ENCODE measurements at regions not wholly inside any gene's neighbourhood (a gene's known extent, or its start where the extent isn't known, plus 50 kb on each side); places are given as distances from the start of the nearest gene placed in this dataset.

DNA sequence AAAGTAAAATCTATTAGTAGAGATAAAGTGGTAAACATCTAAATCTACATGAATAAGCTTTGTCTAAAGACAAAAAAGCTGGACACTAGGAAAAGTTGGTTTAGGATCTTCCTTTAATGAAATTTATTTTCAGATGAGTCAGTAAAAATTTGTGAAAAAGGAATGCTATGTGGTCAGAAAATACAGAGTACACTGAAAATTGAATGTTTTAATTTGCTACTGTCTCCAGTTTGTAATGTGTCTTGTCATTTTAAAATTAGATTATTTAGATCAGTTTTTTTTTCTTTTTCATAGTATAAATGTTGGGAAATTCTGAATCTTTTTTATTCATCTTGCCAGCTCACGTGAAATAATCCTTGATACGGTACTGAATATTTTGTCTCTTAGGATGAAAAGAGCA is 56.9 kb downstream of the SLITRK6 start:
- intact Hi-C loops (cut with DNase I, micrococcal nuclease) = no loop called here
- no peak for ATAC-seq

DNA sequence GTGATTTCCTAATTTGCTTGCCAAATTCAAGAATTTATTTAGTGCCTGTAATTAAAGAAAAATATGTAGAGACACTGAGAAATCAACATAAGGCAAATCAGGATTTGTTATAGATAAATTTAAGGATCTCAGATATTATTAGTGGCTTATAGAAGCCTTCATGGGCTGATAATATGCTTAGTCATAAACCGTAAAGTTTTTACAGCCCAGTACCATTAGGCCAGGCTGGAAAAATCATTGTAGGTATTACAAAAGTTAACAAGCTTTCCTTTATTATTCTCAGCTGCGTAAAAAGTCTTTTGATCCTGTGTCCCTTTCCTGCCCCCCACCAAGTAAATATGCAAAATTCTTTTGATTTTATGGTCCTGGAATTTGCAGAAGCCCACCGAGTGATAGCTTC is 58.2 kb downstream of the SLITRK6 start:
- intact Hi-C loops (cut with DNase I, micrococcal nuclease) = no loop called here
- DNase-seq (no peak), ATAC-seq (no peak)

More for the DNA sequence above, 56.9 kb downstream of the SLITRK6 start:
- DNase-seq = no peak

DNA sequence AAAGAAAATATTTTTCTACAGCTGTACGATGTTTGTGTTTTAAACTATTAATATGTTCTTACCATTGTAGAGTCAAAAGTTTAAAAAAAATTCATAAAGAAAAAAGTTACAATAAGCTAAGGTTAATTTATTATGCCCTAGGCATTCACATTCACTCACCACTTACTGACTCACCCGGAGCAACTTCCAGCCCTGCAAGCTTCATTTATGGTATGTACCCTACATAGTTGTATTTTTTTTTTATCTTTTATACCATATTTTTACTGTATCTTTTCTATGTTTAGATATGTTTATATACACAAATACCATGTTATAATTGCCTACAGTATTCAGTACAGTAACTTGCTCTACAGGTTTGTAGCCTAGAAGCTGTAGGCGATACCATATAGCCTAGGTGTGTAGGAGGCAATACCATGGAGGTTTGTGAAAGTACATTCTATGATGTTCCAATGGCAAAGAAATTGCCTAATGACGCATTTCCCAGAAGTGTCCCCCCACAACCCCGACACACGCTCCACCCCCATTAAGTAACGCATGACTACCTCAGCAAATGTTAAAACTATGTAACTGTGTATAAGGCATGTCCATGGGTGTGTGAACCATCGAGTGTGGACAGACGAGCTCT is 60.4 kb downstream of the SLITRK6 start:
- ATAC-seq = no peak
- intact Hi-C loops (cut with DNase I, micrococcal nuclease) = no loop called here
- no peak for DNase-seq

DNA sequence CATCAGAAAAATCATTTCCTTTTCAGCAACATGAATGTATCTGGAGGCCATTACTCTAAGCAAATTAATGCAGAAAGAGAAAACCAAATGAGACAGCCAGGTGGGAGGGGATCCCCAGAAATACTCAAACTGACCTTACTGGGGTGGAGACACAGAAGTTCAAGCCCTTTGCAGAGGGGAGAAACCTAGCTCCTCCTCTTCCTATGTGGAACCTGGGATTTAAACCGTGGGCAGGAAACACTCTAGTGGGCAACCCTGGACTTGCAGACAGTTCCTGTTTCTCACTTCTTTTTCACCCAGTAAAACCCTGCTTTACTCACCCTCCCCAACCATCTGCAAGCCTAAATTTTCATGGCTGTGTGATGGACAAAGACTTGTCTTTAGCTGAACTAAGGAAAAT is 61.3 kb downstream of the SLITRK6 start:
- no peak for ATAC-seq

DNA sequence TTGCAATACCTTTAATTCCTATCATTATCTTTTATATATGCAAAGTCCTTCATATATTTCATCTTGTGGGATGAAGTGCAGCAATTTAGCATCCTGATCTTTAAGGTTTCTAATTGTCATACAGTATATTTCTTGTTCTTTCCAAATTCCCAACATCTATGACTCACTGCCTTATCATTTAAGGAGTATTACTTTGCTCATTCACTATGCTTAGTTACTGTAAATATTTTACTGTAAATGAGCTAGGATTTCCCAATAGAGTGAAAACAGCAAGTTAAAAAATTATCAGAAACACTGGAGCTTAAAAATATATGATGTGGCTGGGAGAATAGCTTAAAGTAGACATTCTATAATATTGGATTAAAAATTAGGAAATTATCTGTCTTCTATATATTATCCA is 69.9 kb downstream of the SLITRK6 start:
- intact Hi-C loops (cut with DNase I, micrococcal nuclease) = no loop called here
- DNase-seq (no peak), ATAC-seq (no peak)

More for the DNA sequence above, 61.3 kb downstream of the SLITRK6 start:
- DNase-seq = no peak
- intact Hi-C loops (cut with DNase I, micrococcal nuclease) = no loop called here

DNA sequence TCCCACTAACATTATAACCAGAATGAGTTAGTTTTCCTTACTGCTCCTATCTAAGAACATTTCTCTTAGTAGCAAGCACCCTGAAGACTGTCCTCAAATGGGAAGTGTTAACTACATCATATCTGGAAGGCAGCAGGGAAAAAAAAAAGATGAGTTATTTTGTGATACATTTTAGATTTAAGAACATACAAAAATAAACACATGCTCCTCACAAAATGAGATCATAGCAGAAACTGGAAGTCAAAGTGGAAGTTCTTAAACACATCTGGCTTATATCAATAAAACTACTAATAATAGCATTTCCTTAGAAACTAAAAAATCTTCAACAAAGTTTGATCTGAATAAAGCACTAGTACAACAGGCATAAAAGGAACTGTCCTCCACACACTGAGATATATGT is 70.4 kb downstream of the SLITRK6 start:
- DNase-seq (no peak), ATAC-seq (no peak)
- intact Hi-C loops (cut with DNase I, micrococcal nuclease) = no loop called here

DNA sequence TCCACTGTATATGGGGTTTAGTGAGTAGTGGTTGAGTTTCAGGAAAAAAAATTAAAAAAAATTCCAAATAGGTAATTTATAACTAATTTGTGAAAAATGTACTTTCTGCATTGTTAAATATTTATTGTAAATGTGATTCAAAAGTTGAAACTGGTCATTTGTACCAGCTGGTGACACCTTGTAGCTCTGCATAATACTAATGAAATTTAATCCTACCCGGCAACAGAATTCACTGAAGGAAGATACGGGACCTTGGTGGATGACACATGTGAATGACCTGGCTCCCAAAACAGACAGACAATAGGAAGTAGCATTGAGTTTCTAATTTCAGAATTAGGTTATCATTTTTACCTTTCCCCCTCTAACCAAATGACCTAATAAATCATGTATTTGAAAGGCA is 73.8 kb downstream of the SLITRK6 start:
- intact Hi-C loops (cut with DNase I, micrococcal nuclease) = no loop called here

DNA sequence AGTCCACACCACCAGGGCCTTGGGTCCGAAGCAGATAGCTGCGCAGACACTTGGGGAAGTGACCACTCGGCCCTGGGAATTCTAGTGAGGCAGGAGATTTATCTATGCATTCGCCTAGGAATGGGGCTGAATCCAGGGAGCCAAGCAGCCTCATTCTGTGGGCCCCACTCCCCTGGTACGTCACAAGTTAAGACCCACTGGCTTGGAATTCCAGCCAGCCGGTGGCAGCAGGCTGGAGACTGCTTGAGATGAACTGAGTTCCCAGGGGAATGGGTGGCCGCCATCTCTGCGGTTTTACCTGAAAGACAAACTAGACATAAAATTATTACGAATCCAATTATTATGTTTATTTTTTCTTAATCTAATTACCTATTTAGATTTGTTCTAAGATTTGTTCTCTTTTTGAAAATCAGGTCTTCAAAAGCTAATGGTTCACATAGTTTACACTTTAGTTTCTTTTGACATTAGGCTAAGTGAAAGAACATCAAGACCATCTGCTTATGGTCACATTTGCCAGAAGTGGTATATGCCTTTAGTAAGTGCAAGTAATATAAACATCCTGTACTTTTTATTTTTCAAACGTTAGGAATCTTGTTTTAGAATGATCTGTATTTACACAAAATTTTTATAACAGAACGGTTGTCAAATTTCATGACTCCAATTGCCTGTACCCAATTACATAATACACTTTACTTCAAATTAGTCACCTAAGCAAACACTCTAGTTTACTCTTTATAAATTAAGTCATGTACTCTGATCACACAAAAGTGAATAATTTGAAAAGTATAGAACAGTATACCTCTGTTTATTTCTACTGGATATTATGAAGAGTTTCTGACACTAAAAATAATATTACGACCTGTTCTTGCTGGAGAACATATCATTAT is 74.4 kb downstream of the SLITRK6 start:
- intact Hi-C loops (cut with DNase I, micrococcal nuclease) = no loop called here
- no peak for DNase-seq
- ATAC-seq = peak; percentile 86

More for the DNA sequence above, 73.8 kb downstream of the SLITRK6 start:
- DNase-seq (no peak), ATAC-seq (no peak)

DNA sequence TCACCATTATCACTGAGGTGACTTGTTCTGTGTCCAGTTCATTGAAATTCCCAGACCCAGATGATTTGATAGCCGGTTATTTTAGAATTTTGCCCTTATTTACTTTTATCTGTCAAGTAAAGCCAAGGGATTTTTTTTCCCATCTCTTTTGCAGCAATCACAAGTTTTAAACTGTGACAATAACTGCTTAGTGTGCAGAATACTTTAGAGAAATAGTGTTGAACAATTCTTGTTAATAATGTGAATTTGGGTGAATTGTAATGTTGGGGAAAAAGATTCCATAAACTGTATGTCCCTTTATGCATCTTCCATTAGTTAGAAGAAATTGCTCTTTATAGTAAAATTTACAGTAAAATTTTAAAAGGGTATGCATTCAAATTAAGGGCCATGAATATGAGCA is 79.5 kb downstream of the SLITRK6 start:
- intact Hi-C loops (cut with DNase I, micrococcal nuclease) = no loop called here
- no peak for DNase-seq
- no peak for ATAC-seq

DNA sequence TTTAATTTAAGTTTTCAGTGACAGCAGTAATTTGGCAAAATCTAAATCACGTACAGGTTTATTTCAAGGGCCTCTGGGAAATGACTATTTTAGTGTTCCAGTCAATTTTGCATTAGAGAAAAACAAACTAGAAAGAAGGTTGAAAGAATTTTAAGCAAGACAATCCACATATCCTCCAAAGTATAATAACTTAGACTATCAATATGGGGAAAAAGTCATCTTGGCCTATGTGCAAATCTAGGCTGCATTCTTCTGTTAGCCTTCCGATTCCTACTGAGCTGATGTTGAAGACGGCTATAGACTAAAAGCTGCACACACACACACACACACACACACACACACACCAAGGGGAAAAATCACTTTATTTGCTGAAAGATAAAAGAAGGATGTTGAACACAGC is 81.3 kb downstream of the SLITRK6 start:
- intact Hi-C loops (cut with DNase I, micrococcal nuclease) = no loop called here
- DNase-seq (no peak), ATAC-seq (no peak)

DNA sequence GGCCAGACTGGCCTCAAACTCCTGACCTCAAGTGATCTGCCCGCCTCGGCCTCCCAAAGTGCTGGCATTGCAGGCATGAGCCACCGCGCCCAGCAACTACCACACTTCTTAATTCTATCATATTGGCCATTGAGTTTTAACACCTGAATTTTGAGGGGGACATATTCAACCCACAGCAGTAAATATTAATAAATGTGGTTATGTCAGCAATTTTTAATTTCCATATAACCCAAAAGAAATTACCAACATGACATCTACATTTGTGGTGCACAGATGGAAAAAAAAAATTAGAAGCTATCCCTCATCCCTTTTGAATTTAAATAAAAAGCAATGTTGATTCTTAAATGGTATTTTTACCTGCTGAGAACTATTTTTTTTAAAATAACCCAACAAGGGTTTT is 88.7 kb downstream of the SLITRK6 start:
- ATAC-seq = no peak
- intact Hi-C loops (cut with DNase I, micrococcal nuclease) = no loop called here
- DNase-seq = no peak

DNA sequence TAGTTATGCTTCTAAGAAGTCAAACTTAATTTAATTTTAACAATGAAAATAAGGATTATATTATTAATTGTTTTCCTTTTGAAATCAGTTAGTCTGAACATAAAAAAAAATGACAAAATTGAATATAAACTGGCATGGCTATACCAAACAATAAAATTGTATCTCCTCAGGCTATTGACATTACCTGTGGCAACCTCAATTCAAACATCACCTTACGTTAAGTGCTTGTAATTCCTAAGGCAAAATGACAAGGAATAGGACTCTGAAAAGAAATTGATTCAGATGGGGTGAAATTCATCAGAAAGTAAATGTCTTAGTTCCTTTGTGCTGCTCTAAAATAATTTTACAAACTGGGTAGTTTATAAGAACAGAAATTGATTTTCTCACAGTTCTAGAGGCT is 89.5 kb downstream of the SLITRK6 start:
- intact Hi-C loops (cut with DNase I, micrococcal nuclease) = no loop called here
- ATAC-seq (no peak), DNase-seq (no peak)

DNA sequence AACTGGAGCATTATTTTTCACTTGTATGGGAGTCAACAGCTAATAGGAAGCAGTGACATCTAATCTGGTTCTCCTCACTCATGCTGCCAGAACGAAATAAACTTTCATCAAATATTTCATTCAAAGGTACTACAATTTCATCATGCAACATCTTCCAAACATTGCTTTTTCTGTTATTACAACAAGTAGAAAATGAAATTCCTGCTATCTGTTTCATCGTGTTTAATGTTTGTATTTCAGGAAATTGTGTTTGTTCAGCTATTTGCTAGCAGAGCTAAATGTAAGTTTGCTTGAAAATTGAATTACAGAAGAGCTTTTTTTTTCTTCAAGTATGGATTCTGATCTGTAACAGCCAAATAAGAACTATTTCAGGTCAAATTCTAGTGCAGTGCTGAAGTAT is 90.1 kb downstream of the SLITRK6 start:
- ATAC-seq = no peak
- DNase-seq = no peak
- intact Hi-C loops (cut with DNase I, micrococcal nuclease) = no loop called here

DNA sequence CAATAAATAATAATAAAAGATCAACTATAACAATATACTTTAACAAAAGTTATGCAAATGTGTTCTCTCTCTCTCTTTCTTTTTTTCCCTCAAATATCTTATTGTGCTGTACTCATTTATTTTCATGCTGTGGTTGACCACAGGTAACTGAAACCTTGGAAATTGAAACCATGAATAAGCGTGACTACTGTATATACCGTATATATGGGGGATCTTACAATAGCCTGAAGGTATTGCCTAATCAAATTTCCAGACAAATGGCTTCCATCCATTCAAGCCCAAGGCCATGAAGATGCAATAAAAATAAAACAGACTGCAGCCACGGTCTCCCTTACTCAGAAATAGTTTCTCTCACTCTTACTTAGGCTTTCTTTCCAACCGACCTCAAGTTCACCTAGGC is 98.3 kb downstream of the SLITRK6 start:
- intact Hi-C loops (cut with DNase I, micrococcal nuclease) = no loop called here

DNA sequence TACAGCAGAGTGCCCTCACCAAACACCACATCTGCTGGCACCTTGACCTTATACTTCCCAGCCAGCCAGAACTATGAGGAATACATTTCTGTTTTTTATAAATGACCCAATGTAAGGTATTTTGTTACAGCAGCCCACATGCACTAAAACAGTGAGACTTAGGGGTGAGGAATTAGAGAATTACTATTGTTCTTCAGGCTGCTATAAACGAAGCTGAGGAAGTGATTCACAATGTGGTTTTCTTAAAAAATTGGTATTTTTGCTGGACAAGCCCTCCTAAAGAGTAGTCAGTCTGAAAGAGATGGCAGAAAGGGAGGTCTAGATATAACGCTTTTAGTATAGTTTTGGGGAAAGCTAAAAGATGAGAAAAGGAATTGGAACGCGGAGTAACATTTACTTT is 101.0 kb downstream of the SLITRK6 start:
- intact Hi-C loops (cut with DNase I, micrococcal nuclease) = no loop called here
- DNase-seq = no peak
- no peak for ATAC-seq

More for the DNA sequence above, 98.3 kb downstream of the SLITRK6 start:
- DNase-seq = no peak
- ATAC-seq = no peak

DNA sequence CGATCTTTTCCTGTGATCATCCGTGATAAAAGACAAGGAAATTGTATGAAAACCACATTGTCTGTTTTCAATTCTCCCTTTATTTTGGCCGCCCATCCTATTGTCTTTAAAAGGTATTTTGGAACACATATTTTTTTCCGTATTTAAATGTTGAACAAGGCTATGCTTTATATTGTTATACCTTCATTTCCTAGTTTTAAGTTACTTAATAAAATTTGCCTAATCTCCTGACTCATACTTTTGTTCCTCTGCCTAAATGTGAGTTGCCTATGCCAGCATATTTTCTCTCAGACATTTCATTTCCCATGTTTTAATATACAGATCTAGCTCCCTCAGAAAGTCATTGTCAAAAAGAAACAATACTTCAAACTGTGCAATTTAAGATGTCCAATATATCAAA is 104.2 kb downstream of the SLITRK6 start:
- intact Hi-C loops (cut with DNase I, micrococcal nuclease) = no loop called here
- DNase-seq (no peak), ATAC-seq (no peak)

DNA sequence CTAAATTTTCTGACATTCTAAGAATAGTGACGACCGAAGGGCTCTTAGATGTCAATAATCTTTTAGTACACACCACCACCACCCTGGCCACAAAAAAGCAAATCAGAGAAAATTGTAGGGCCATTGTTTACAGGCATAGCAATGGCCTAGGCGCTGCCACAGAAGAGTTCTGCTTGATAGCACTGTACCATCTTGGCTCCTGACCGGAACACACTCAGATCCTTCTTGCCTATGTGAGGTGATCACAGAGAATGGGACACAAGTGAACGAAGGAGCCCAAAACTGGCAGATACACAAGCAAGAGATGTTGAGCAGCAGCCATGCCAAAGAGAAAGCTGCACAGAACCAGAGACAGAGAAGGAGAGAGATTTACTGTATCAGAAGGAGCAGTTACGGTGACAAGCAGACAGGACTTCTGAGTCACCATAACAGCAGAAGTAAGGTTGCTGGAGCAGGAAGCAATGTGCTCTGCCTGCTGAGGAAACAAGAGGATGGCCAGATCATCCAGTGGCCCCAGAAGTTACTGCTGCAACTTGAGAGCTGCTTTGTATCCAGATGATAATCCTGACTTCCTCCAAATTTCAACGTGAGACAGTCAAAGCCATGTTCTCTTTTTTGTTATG is 105.2 kb downstream of the SLITRK6 start:
- intact Hi-C loops (cut with DNase I, micrococcal nuclease) = no loop called here
- peak; percentile 45 for ATAC-seq
- no peak for DNase-seq

DNA sequence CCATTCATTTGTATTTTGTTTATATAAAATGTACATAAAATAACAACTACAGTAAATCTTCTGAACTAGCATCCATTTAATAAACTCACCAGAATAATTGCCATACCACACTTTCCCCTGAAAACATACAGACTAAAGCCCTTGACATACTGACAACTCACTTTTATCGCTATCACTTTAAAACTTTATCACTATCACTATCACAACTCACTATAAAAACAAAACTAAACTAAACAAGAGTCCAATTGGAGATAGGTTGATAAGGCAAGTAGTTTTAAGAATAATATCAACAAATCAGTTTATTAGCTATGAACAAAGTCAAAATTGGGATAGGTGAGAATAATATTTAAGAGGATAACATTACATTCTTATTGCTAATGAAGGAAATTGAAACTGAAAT is 108.9 kb downstream of the SLITRK6 start:
- intact Hi-C loops (cut with DNase I, micrococcal nuclease) = no loop called here
- no peak for DNase-seq

DNA sequence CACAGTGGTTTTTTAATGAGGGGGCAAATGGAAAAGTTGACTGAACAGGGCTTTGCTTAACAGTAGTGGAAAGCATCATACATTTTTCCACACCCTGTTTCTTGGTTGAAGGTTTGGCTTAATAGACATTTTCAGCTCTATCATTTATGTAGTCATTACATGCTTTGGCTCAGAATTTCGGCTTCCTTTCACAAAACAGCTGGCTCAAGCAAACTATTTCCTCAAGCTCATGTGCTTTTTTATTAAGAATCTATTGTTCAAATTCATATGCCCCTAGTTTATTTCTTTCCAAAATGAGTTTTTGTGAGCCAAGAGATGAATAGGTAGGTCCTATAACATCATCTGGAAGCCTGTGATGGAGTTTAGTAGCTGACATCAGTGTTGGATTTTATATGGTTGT is 113.8 kb downstream of the SLITRK6 start:
- no peak for DNase-seq
- ATAC-seq = no peak
- intact Hi-C loops (cut with DNase I, micrococcal nuclease) = no loop called here

More for the DNA sequence above, 108.9 kb downstream of the SLITRK6 start:
- ATAC-seq = no peak

Measured in left colon (tissue), 2 donors.